ENCODE measurements at regions not wholly inside any gene's neighbourhood (a gene's known extent, or its start where the extent isn't known, plus 50 kb on each side); places are given as distances from the start of the nearest gene placed in this dataset.

- TF ChIP-seq CTCF (IDR thresholded peaks at IDR 0.05; ENCODE audit: low read length): no peak
- no peak for TF ChIP-seq EZH2phosphoT487 (IDR thresholded peaks at IDR 0.05; ENCODE audit: low read length)
- TF ChIP-seq EZH2 (optimal IDR thresholded peaks at IDR 0.05; ENCODE audit: low read depth, low read length): no peak
These were observed 110.2 kb upstream of the RBBP8 start for GRCh38 chr18:22822841-22823508.

Data from MM.1S (cell line).